ENCODE measurements at regions not wholly inside any gene's neighbourhood (a gene's known extent, or its start where the extent isn't known, plus 50 kb on each side); places are given as distances from the start of the nearest gene placed in this dataset.

DNA sequence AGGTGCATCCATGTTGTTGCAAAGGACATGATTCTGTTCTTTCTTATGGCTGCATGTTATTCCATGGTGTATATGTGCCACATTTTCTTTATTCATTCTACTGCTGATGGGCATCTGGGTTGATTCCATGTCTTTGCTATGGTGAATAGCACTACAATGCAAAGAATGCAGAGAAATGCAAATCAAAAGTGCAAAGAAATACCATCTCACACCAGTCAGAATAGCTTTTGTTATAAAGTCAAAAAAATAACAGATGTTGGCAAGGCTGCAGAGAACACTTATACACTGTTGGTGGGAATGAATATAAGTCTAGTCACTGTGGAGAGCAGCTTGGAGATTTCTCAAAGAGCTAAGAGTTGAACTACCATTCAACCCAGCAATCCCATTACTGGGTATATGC is 99.2 kb downstream of the DHRS2 start:
- TF ChIP-seq FOS (IDR thresholded peaks at IDR 0.05; ENCODE audit: low read depth, low read length) (no peak), POLR2A (IDR thresholded peaks at IDR 0.05; ENCODE audit: low read depth, low read length) (no peak), RAD21 (IDR thresholded peaks at IDR 0.05; ENCODE audit: low read length) (no peak)
- TF ChIP-seq, protein P1, sequence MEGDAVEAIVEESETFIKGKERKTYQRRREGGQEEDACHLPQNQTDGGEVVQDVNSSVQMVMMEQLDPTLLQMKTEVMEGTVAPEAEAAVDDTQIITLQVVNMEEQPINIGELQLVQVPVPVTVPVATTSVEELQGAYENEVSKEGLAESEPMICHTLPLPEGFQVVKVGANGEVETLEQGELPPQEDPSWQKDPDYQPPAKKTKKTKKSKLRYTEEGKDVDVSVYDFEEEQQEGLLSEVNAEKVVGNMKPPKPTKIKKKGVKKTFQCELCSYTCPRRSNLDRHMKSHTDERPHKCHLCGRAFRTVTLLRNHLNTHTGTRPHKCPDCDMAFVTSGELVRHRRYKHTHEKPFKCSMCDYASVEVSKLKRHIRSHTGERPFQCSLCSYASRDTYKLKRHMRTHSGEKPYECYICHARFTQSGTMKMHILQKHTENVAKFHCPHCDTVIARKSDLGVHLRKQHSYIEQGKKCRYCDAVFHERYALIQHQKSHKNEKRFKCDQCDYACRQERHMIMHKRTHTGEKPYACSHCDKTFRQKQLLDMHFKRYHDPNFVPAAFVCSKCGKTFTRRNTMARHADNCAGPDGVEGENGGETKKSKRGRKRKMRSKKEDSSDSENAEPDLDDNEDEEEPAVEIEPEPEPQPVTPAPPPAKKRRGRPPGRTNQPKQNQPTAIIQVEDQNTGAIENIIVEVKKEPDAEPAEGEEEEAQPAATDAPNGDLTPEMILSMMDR (conservative IDR thresholded peaks at IDR 0.05; ENCODE audit: low read depth, low read length): no peak

Measured in IMR-90 (cell line).